Left ventricle myocardium inferior (tissue), 1 donor: ENCODE measurements at regions not wholly inside any gene's neighbourhood (a gene's known extent, or its start where the extent isn't known, plus 50 kb on each side); places are given as distances from the start of the nearest gene placed in this dataset.

Experiments used
- DNase-seq: peaks from one replicate; pipeline ENCODE4 v3.0.0-alpha.2; 2020
- H3K27ac ChIP-seq: fragments of 200-600 bp; replicated peaks from 2 replicates; pipeline ENCODE4 v1.8.0; 2021
- H3K27me3 ChIP-seq: fragments of 200-600 bp; 2 replicates; pipeline ENCODE4 v1.8.0; 2021; ENCODE audit warnings: low read depth
- H3K36me3 ChIP-seq: fragments of 200-600 bp; 2 replicates; pipeline ENCODE4 v1.8.0; 2021
- H3K4me1 ChIP-seq: fragments of 200-600 bp; 2 replicates; pipeline ENCODE4 v1.8.0; 2021
- H3K4me3 ChIP-seq: fragments of 200-600 bp; 2 replicates; pipeline ENCODE4 v1.8.0; 2021; ENCODE audit warnings: mild to moderate bottlenecking, moderate library complexity
- H3K9me3 ChIP-seq: fragments of 200-600 bp; replicated peaks from 2 replicates; pipeline ENCODE4 v1.8.0; 2021
- CTCF ChIP-seq: fragments of 200-600 bp; IDR thresholded peaks from 2 replicates; pipeline ENCODE4 v1.8.0; 2021; ENCODE audit warnings: antibody characterized with exemption, mild to moderate bottlenecking, borderline replicate concordance
- intact Hi-C: fragments of 100-400 bp; cut with micrococcal nuclease; formaldehyde crosslinking; loops from one replicate; pipeline ENCODE4 v1.11.0; 2022
- donor health status: DM: no; HTN: yes; CAD: no; lungs with severe emphysema.

- TF ChIP-seq CTCF: no peak
- intact Hi-C loops: no loop called here
- peaks cover 31% of the 10 kb centered on the region for H3K4me1 ChIP-seq
- H3K9me3 ChIP-seq: no peaks in the 10 kb centered on the region
- no peak for DNase-seq
- no peaks in the 10 kb centered on the region for H3K36me3 ChIP-seq
- no peaks in the 10 kb centered on the region for H3K27me3 ChIP-seq
- no peak overlapping the region for H3K27ac ChIP-seq
- no peak overlapping the region for H3K4me3 ChIP-seq
These were observed 90.7 kb upstream of the GSE1 start for GRCh38 chr16:85522308-85522841.

- Histone ChIP-seq H3K4me3 (peak overlapping the region; percentile 25), H3K27me3 (no peaks in the 10 kb centered on the region), H3K27ac (peak overlapping the region; percentile 53), H3K4me1 (peaks cover 31% of the 10 kb centered on the region), H3K36me3 (no peaks in the 10 kb centered on the region), H3K9me3 (no peaks in the 10 kb centered on the region)
- DNase-seq: no peak
- intact Hi-C loops: no loop called here
- no peak for TF ChIP-seq CTCF
These were observed 90.1 kb upstream of the GSE1 start for GRCh38 chr16:85522842-85523601.

GRCh38 chr16:85523602-85524364 is 89.3 kb upstream of the GSE1 start:
- Histone ChIP-seq H3K27ac (peak overlapping the region; percentile 53), H3K9me3 (no peaks in the 10 kb centered on the region), H3K4me3 (peak overlapping the region; percentile 25), H3K27me3 (no peaks in the 10 kb centered on the region), H3K4me1 (peaks cover 35% of the 10 kb centered on the region), H3K36me3 (no peaks in the 10 kb centered on the region)
- DNase-seq: peak; percentile 58
- intact Hi-C loops: no loop called here
- no peak for TF ChIP-seq CTCF

- no peak overlapping the region for H3K27ac ChIP-seq
- intact Hi-C loops: no loop called here
- peaks cover 40% of the 10 kb centered on the region for H3K4me1 ChIP-seq
These were observed 88.8 kb upstream of the GSE1 start for GRCh38 chr16:85524365-85524629.

More at GRCh38 chr16:85524365-85524629, 88.8 kb upstream of the GSE1 start:
- H3K9me3 ChIP-seq: no peaks in the 10 kb centered on the region
- no peak for TF ChIP-seq CTCF
- H3K4me3 ChIP-seq: no peak overlapping the region
- DNase-seq: no peak
- no peaks in the 10 kb centered on the region for H3K36me3 ChIP-seq
- H3K27me3 ChIP-seq: no peaks in the 10 kb centered on the region
